SK-N-SH (cell line): ENCODE measurements at regions not wholly inside any gene's neighbourhood (a gene's known extent, or its start where the extent isn't known, plus 50 kb on each side); places are given as distances from the start of the nearest gene placed in this dataset.
"Not testable (repeated sequence)": the region's sequence is repeated elsewhere in the genome, so short reads cannot be mapped to it uniquely, and the experiment has no call there.

Experiments
- JUND ChIP-seq: IDR thresholded peaks from 2 replicates; pipeline ENCODE4 v1.4.0; 2012
- YY1 ChIP-seq: IDR thresholded peaks from 2 replicates; pipeline ENCODE4 v1.4.0; 2012; ENCODE audit warnings: low read depth, mild to moderate bottlenecking
- TF ChIP-seq, protein P1 (sequence below): fragments of 200-600 bp; sonication (generic); IDR thresholded peaks from 2 replicates; pipeline ENCODE4 v1.6.1; 2017; ENCODE audit warnings: antibody characterized with exemption, mild to moderate bottlenecking, moderate library complexity

GRCh38 chr1:204796886-204797285 lies 73.8 kb upstream of the NFASC start:
- not testable (repeated sequence) for TF ChIP-seq JUND, YY1
- TF ChIP-seq, protein P1, sequence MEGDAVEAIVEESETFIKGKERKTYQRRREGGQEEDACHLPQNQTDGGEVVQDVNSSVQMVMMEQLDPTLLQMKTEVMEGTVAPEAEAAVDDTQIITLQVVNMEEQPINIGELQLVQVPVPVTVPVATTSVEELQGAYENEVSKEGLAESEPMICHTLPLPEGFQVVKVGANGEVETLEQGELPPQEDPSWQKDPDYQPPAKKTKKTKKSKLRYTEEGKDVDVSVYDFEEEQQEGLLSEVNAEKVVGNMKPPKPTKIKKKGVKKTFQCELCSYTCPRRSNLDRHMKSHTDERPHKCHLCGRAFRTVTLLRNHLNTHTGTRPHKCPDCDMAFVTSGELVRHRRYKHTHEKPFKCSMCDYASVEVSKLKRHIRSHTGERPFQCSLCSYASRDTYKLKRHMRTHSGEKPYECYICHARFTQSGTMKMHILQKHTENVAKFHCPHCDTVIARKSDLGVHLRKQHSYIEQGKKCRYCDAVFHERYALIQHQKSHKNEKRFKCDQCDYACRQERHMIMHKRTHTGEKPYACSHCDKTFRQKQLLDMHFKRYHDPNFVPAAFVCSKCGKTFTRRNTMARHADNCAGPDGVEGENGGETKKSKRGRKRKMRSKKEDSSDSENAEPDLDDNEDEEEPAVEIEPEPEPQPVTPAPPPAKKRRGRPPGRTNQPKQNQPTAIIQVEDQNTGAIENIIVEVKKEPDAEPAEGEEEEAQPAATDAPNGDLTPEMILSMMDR = not testable (repeated sequence)
